ENCODE measurements at regions not wholly inside any gene's neighbourhood (a gene's known extent, or its start where the extent isn't known, plus 50 kb on each side); places are given as distances from the start of the nearest gene placed in this dataset.
"Not testable (repeated sequence)": the region's sequence is repeated elsewhere in the genome, so short reads cannot be mapped to it uniquely, and the experiment has no call there.

DNA sequence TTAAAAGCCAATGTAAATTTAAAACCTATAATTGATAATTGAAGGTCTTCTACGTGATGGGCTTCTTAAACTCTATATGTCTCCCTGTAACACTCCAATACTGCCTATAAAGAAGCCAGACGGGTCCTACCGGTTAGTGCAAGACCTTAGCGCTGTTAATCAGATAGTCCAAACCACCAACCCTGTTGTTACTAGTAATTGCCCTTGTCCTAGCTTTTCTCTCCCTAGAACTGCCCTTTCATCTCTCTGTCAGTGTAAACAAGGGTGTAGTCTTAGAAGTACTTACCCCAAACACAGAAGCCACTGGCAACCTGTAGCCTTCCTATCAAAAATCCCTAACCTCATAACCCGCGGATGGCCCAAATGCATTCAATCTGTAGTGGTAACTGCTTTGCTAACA, 243.0 kb upstream of the DIO3 start:
- WGBS, 3 donors = 59 to 83% (median 77%) methylated on average over 6 of the region's 6 CpGs
- H3K27ac ChIP-seq (ENCODE audit: low read depth, low read length) = no peak overlapping the region

- WGBS, 3 donors = 74 to 81% (median 77%) methylated on average over 1 of the region's 1 CpG
- no peak overlapping the region for H3K27ac ChIP-seq (ENCODE audit: low read depth, low read length)
These were observed 240.9 kb upstream of the DIO3 start for GRCh38 chr14:101320396-101320795.

- no peak overlapping the region for H3K27ac ChIP-seq (ENCODE audit: low read depth, low read length)
- 65 to 83% (median 74%) methylated on average over 5 of the region's 5 CpGs for WGBS, 3 donors
These were observed 239.1 kb upstream of the DIO3 start for GRCh38 chr14:101322223-101322622.

DNA sequence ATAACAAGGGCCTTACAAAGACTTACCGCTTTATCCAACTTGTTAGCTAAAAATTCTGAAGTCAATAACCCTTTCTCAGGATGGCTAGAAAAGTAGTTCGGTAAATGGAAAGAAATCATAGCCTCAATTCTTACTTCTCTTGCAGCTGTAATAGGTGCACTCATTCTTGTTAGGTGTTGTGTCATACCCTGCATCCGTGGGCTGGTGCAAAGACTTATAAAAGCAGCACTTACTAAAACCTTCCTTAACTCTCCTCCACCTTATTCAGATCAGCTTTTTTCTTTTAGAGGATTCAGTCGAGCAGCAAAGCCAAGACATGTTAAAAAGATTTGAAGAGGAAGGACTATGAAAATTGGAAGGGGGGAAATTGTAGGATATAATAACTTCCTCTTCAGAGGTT, 238.2 kb upstream of the DIO3 start:
- no peak overlapping the region for H3K27ac ChIP-seq (ENCODE audit: low read depth, low read length)
- 87 to 90% (median 89%) methylated on average over 4 of the region's 4 CpGs for WGBS, 3 donors

GRCh38 chr14:101323614-101324235, 237.6 kb upstream of the DIO3 start:
- not testable (repeated sequence) for H3K27ac ChIP-seq (ENCODE audit: low read depth, low read length)
- 81 to 93% (median 91%) methylated on average over 7 of the region's 7 CpGs for WGBS, 3 donors

DNA sequence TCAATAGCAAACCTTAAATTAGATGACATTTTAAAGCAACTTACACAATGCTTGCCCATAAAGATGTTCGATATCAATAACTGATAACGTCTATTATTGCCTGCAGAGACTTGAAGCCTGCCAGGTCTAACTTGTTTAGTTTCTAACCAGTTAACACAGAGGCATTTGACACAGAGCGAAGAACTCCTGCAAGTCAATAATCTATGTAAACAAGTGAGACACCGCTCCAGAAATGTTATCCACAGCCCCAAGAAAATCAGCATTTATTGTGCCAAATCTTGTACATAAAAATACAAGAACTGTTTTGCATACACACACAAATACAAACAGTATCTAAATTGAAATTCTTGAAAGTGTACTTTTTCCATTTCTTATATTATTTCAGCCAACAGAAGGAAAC, 236.0 kb upstream of the DIO3 start:
- WGBS, 3 donors = 41 to 93% (median 90%) methylated on average over 4 of the region's 4 CpGs

DNA sequence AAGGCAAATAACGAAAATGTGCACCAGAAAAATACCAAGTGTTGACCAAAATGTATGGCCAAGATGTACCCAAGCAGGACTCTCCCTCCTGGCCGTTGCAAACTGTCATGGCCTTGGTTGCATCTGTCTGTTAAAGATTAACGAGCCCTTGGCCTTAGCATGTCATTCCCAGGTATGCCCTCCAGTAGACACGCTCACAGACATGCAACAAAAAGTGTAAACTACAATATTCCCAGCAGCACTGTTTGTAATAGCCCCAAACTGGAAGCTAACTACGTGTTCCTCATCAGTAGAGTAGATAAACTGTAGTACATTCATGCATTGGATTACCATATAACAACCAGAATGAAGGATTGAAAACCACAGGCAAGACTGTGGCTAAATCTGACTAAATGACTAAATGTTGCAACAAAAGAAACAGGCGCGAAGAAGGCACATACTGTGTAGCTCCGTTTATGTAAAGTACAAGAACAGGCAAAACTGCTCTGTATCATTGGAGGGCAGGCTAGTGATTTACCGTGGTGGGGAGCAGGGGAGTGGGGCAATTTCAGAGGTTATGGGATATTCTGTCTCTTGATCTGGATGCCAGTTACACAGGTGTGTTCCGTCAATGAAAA, 232.8 kb upstream of the DIO3 start:
- 61 to 82% (median 70%) methylated on average over 10 of the region's 10 CpGs for WGBS, 3 donors
- H3K27ac ChIP-seq (ENCODE audit: low read depth, low read length) = no peak overlapping the region

More for the DNA sequence above, 236.0 kb upstream of the DIO3 start:
- H3K27ac ChIP-seq (ENCODE audit: low read depth, low read length) = no peak overlapping the region

GRCh38 chr14:101330416-101331140, 230.7 kb upstream of the DIO3 start:
- 87 to 91% (median 88%) methylated on average over 22 of the region's 22 CpGs for WGBS, 3 donors
- H3K27ac ChIP-seq (ENCODE audit: low read depth, low read length) = no peak overlapping the region

DNA sequence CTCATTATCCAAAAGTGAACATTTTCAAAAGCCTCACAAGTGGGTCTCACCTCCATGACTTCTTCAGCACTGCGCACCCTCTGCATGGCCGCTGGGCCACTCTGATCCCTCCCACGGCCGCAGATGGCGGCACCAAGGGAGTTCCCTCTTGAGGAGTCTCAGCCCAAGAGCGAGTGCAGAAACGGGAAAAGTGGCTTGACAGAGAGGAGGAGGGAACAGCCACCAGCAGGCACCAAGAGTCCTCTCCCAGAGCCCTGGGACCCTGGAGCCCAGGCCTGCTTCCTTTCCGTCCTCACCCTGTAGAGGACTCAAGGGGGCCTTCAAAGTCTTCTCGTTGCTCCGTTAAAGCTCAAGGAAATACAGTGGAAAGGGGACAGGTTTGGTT, 230.2 kb upstream of the DIO3 start:
- 82 to 86% (median 85%) methylated on average over 10 of the region's 10 CpGs for WGBS, 3 donors
- no peak overlapping the region for H3K27ac ChIP-seq (ENCODE audit: low read depth, low read length)

- WGBS, 3 donors = 85 to 89% (median 87%) methylated on average over 6 of the region's 6 CpGs
- no peak overlapping the region for H3K27ac ChIP-seq (ENCODE audit: low read depth, low read length)
These were observed 229.6 kb upstream of the DIO3 start for GRCh38 chr14:101331661-101332169.

DNA sequence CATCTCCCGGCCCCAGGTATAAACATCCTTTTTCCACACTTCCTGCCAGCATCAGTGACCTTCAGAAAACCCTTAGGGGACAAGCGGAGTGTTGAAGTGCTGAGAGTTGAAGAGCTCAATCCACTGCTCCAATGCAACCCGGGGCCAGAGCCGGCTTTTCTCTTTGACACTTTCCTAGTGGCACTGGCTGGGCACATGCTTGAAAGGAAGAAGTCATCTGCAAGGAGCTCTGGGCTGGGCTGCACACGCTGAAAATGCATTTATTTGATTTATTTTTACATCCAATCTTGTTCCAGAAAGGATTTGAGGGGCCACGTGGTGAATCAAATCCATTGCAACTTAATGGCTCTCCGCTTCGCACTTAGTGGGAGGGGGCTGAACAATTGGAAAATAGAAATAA, 229.0 kb upstream of the DIO3 start:
- 73 to 76% (median 75%) methylated on average over 8 of the region's 8 CpGs for WGBS, 3 donors
- H3K27ac ChIP-seq (ENCODE audit: low read depth, low read length) = no peak overlapping the region

DNA sequence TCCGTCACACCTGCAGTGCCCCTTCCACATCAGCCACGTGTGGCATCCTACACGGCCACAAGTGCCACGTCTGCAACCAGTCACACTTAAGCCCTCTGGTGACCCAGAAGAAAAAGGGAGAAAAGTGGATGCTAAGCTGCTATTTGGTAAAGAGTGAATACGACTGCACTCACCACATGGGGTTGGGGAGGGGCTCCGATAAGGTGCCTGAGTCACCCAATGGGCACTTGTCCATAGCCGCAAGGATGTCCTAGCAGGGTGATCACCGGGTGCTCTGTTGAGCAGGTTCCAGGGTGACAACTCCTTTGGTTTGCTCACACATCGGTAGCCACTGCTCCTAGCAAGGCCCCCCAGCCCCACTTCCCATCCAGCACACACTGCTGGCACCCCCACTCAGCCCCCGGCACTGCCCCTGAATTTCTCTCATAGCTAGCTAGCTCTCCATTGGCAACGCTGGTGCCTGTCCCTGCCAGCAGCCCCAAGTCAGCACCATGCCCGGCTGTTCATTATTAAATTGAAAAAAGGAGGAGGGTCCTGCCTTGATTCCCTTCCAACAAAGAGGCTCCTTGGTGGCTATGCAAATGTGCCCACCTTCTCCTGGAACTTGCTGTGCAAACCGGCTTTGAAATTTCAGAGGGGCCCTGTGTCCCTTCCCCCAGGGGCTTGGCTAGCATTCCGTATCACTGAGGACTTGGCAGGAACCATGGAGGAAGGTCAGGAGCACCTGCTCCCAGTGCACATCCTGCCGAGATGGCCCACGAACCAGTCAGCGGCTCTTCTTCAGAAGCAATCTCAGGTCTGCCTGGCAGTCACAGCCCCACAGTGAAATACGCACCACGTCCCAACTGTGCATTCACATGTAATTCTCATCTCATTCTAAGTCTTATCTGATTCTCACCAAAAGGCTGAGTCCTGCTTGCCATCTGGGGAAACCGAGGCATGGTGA, 227.7 kb upstream of the DIO3 start:
- WGBS, 3 donors = 84 to 88% (median 85%) methylated on average over 20 of the region's 20 CpGs
- H3K27ac ChIP-seq (ENCODE audit: low read depth, low read length) = no peak overlapping the region

- 64 to 78% (median 70%) methylated on average over 9 of the region's 9 CpGs for WGBS, 3 donors
- no peak overlapping the region for H3K27ac ChIP-seq (ENCODE audit: low read depth, low read length)
These were observed 226.6 kb upstream of the DIO3 start for GRCh38 chr14:101334656-101335055.

- 53 to 78% (median 59%) methylated on average over 13 of the region's 13 CpGs for WGBS, 3 donors
- H3K27ac ChIP-seq (ENCODE audit: low read depth, low read length) = no peak overlapping the region
These were observed 226.1 kb upstream of the DIO3 start for GRCh38 chr14:101335061-101335661.

DNA sequence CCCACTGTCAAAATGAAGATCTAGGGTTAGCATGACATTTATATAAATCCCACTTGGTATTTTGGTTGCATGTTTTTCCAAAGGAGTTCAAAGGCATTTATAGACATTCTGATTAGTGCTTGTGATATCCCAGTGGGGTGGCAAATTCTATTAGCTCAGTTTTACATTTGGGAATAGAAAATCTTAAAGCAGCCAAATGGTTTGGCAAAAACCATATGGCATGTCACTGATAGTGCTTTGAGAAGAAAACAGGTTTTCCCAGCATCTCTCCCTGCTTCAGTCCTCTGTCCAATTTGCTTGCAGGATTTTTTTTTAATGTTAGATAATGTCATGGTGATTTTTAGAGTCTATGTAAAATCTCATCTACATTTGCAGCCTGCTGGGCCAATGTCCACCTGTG, 225.1 kb upstream of the DIO3 start:
- H3K27ac ChIP-seq (ENCODE audit: low read depth, low read length) = no peak overlapping the region

DNA sequence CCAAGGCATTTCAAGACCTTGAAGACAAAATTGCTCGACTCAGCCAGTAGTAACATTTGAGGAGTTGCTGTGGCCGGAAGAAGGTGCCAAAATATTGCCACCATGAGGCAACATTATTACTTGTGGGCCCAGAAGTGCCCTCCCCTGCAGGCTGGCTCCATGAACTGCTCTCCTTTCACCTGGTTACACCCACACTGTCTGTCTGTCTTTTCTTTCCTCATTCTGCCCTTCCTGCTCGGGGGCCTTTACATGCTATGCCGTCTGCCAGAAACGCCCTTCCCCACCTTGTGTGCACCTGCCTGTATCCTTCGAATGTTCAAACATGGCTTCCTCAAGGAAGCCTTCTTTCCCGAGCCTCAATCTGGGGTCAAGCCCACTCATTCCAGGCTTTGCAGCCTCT, 224.2 kb upstream of the DIO3 start:
- no peak overlapping the region for H3K27ac ChIP-seq (ENCODE audit: low read depth, low read length)
- WGBS, 3 donors = 77 to 86% (median 85%) methylated on average over 7 of the region's 7 CpGs

DNA sequence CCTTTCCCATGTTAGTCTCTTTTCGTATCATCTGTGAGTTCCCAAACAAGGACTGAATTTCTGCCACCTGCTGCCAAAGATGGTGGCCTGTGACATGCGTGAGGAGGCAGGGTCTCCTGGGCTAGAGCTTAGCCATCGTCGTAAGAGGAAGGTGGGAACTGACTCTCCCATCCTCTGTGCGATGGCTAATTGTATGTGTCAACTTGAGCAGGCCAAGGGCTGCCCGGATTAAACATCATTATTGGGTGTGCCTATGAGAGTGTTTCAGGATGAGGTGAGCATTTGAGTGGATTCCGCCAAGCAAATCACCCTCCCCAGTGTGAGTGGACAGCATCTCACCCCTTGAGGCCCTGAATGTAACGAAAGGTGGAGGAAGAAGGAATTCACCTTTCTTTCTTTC, 220.7 kb upstream of the DIO3 start:
- H3K27ac ChIP-seq (ENCODE audit: low read depth, low read length) = no peak overlapping the region
- 88 to 93% (median 91%) methylated on average over 8 of the region's 8 CpGs for WGBS, 3 donors

Measured in adipose tissue (tissue), 3 donors.